HG03175 (cell line): ENCODE measurements at regions not wholly inside any gene's neighbourhood (a gene's known extent, or its start where the extent isn't known, plus 50 kb on each side); places are given as distances from the start of the nearest gene placed in this dataset.
A peak's percentile ranks its signal among the peaks of the same experiment; 100 is the strongest.

ENCODE experiments used
- ATAC-seq: cut with Tn5 transposase; IDR thresholded peaks from one replicate; pipeline ENCODE4 v1.9.1; 2021; ENCODE audit warnings: mild to moderate bottlenecking, moderate library complexity; ENCODE audit not compliant: unreplicated experiment

DNA sequence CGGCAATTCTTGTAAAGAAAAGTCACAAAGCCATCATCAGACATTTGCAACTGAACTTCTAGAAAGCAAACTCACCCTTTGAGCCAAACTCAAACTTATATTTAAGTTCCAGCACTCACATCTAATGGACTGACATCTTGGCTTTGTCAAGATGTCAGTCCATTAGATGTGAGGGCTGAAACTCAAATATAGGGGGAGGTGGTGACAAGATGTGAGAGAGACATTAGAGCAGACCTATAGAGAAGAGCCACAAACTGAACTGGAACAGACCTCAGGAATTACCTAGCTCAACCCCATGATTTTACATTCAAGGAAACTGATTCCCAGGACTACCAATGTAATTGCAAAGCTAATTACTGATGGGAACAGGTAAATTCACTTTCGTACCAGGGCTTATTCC is 543.8 kb downstream of the TNS1 start:
- no peak for ATAC-seq

DNA sequence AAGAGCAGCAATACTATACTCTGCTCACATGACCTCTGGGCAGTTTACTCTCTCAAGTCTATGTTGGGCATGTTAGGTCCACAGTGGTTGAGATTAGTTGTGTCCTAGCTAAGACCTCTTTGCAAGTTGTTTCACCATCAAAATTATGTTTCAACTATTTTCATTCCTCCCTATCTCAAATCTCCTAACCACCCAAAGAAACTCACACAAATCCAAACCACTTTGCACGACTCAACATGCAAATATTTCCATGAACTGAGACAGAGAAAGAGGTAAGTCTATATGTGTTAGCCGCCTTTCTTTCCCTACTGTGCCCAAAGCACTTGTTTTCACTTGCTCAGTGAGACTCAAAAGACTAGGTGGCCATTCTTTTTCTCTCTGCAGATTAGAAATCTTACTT is 546.8 kb downstream of the TNS1 start:
- ATAC-seq, result no peak

DNA sequence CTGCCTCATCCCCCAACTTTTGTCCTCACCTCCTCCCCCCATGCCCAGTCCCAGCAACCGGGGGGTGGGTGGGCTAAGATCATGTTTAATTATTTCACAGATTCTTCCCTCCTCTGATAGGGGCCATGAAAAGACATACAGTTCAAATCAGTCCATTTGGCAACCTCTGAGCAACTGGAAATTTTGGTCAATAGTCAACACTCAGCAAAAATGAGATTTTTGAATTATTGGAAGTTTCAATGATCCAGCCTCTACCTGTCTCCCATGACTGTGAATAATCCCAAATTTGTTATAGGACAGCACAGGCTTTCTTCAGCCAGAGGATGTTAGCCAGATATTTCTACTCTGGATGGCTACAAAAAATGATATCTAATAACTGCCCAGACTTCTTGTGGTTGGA is 549.9 kb downstream of the TNS1 start:
- no peak for ATAC-seq

DNA sequence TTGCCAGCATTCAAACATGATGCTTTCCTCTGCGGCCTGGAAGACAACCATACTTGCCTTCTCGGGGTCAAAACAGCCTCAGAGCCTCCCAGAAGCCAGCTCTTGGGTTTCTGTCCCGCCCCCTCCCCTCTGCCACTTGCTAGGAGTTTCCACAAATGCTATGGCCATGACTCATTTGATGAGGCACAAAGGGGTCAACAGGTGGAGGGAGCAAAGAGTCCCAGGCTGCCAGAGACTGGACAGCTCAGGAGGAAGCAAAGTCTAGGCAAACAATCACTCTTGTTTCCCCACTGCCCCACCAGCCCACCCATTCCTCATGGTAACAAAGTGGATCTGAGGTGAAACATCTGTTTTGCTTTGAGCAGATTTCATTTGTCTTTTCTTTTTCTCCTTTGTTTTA is 551.1 kb downstream of the TNS1 start:
- ATAC-seq, result no peak

DNA sequence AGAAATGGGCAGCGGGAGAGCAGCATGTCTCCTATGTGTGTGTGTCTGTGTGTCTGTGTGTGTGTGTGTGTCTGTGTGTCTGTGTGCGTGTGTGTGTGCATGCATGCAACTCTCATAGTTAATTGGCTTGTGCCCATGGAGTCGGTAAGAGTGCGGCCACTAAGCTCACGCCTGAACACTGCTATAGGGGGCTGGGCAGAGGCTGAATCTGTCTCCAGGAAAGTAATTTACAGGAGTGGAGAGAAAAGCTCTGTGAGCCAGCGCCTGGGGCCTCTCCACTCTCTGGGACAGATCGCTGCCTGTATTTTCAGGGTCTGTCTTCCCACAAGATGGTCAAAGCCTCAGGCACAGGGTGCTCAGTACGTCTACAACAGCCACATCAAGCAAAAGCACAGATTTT is 553.4 kb downstream of the TNS1 start:
- ATAC-seq, result no peak

DNA sequence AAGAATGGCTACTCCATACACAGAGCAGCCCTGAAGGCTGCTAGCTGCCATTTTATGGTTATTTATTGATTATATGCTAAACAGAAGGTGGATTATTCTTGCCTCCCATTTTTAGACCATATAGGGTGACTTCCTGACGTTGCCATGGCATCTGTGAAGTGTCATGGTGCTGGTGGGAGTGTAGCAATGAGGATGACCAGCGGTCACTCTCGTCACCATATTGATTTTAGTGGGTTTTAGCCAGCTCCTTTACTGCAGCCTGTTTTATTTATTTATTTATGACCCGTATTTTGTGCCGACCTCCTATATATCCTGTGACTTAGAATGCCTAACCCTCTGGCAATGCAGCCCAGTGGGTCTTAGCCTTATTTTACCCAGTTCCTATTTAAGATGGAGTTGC is 553.9 kb downstream of the TNS1 start:
- ATAC-seq, result no peak

DNA sequence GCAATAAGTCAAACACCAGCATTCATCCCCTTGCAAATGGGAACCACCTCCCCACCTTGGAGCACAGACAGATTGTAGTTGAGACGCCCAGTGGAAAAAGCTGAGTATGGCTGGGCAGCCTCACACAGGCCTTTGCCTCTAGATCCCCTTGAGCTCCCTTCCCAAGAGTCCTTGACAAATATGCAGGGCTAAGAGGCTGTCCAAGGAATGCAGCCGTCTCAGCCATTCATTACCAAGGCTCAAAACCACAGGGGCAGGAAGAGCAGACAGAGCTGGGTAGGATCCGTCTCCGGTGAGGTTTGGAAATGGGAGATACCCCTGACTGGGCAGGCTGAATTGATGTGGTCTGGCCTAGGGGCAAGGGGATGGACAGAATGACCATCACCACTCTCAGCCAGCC is 557.1 kb downstream of the TNS1 start:
- no peak for ATAC-seq

DNA sequence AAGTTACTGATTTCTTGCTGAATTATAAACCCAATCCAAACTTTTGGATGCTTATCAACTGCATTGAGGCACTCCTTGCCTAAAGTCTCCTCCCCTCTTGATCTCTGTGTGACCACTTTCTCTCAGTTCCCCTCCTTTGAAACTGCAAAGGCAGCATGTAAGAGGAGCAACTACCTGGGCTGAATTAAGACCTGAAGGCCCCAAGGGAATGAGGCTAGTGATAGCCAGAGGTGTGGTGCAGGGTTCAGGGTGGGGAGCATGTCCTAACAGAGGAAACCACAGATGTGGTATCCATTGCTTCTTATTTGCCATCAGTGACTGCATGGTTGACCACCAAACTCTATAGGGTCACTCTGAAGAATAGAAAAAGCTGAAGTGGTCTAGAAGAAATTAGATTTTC is 557.9 kb downstream of the TNS1 start:
- ATAC-seq, result peak; percentile 66

DNA sequence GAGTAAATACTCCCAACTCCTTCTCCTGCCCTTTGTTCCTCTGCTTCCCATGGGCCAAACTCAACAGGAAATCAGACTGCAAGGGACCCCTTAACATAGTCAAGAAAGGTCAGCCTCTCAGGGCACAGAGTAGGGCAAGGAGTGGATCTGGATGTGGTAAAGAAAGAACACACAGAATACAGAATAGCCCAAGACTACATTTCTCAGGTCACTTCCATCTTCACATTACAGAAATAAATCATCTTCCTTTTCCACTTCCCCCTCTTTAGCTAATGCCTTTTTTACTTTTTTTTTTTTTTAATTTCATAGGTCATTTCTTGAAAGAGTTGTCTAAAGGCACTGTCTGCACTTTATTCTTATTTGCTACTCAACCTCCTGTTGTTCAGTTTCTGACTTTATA is 558.3 kb downstream of the TNS1 start:
- no peak for ATAC-seq

DNA sequence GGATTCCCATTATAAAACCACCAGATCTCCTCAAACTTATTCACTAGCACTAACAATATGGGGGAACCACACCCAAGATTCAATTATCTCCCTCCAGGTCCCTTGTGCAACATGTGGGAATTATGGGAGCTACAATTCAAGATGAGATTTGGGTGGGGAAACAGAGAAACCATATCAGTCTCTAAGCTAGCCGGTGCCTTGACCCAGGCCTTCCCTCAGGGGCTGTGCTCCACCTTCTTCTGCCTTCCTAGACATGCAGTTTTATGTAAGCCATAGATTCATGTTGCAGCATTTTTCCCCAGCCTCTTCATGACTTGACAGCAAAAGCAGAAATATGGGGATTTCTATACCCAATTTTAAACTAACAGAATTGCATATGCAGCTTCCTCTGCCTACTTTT is 559.2 kb downstream of the TNS1 start:
- ATAC-seq, result no peak

DNA sequence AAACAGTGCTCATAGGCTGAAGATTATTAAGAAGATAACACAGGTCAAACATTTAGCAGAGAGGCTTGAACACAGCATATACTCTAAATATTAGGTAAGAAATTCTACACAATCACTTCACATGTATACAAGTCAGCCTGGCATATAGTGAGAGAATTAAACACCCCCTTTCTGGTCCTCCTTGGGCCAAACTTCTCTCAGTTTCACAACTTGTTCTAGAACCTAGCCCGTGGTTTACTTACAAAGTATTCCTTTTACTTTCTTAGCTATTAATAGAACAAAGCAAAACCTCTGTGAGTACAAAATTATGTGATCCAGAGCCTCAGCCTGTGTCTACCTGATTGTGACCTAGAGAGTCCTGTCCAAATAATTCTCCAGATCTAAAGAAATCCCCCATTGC is 562.8 kb downstream of the TNS1 start:
- ATAC-seq, result peak; percentile 70

DNA sequence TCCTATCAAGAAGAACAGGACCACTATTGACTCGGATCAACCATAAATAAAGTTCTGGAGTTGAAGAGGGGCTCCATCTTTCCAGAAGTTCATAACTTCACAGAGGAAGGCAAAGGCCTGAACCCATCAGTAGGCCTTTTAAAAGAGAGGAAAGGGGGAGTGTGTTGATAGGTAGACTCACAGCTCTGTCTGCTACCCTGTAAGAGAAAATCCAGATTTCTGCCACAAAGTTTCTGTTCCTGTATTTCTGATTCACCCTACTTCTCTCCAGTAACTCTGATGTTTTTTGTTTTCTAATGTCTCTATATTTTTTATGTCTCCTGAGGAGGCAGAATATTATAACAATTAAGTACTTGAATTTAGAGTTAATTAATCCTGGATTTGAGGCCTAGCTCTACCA is 564.0 kb downstream of the TNS1 start:
- ATAC-seq, result peak; percentile 61

DNA sequence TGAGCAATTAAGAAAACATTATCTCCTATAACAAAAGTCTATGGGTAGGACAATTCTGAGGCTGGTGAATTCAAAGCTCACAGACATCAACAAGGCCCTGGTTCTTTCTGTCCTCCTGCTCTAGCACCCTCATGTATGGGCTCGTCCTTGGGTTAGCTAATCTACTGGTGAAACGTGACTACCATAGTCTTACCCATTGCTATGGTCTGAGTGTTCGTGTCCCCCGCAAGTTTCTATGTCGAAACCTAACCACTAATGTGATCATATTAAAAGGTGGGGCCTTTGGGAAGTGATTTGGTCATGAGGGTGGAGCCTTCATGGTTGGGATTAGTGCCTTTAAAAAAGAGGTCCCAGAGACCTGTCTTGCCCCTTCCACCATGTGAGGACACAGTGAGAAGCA is 564.7 kb downstream of the TNS1 start:
- ATAC-seq, result no peak

DNA sequence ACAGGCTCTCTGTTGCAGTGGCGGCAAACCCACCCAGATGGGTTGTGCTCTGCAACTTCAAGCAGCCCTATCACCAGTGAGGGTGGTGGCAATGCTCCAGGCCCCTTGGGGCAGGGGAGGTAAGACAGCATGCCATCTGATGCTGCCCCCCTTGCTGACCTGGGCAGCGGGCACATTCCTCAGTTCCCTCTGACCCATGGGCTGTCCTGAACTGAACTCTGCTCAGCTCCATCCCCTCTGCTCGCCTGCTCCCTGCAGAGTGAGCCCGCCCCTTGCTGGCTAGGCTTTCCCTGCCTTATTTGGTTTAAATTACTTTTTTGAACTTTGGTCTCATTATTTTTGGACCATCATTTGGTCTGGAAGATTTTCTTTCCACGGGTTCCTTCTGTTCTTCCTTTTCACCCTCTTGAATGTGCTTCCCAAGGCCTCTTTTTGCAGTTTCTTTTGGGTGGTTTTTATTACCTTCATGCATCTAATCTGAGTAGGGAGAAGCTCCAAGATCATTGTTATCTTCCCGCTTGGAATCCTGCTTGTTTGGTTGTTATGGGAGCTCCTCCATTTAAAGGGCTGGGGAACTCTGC is 565.4 kb downstream of the TNS1 start:
- no peak for ATAC-seq

DNA sequence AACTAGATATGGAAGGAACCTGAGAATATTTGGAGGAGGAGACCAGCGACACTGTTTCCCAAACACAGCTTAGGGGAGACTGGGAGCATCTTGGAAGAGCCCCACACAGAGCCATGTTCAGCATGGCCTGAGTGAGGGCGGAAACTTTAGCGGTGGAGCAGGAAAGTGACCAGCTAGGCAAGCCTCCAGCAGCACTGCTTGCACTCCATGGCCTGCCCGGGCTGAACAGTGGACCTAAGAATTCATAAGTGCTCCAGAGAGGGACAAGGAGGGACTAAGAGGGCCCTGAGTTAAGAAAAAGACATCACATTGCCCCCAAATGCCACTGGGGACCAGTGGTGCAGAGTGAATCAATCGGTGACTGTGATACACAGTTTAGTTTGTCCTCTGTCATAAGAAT is 566.4 kb downstream of the TNS1 start:
- ATAC-seq, result no peak

DNA sequence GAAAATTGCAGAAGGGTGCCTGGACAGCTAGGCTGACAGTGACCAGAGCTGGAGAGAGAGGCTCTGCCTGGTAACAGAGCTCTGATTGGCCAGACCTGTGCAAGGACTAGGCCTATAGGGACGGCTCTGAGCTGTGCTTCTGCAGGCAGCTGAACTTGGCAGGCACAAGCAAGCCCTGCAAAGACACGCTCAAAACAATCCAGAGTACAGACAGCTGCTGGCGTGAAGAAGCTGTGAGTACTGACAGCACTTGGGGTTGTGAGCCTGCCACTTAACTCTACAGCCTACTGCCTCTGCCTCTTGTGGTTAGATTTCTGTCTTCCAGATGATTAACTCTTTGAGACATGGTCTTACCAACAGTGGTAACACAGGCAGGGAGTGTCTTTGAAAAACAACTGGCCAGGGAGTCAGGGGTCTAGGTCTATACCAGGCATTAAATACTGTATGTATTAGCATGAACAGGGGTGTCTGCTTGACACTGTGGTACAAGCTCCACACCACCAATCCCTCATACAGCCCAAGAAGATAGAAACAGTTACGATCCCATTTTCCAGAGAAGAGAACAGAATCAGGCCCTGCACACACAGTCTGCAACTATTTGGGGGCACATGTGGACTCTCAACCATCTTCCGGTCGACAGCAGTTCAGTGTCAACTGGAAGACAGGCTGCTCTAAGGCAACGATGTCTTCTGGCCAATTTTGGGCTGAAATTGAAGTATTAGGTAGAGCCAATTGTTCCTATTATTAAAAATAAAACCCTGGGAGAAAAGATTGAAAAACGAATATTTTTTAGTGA is 568.4 kb downstream of the TNS1 start:
- peak; percentile 96 for ATAC-seq

DNA sequence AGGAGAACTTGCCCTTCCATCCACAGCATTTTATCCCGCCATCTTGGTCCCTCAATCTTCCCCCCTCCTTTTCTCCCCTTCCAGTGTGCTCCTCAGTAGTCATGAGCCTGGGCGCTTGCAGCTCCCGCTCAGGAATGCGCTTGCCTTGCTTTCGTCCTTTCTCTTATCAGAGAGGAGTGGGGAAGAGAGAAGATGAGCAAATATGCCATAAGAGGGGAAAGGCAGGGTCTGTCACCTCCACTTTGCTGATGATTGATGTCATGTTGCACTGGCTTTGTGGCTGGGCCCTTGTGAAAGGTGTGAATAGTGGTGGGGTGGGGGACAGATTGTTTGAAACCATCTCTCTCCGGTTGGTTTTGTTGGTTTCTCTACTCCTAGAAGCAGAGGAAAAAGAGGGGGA is 569.3 kb downstream of the TNS1 start:
- ATAC-seq, result no peak

DNA sequence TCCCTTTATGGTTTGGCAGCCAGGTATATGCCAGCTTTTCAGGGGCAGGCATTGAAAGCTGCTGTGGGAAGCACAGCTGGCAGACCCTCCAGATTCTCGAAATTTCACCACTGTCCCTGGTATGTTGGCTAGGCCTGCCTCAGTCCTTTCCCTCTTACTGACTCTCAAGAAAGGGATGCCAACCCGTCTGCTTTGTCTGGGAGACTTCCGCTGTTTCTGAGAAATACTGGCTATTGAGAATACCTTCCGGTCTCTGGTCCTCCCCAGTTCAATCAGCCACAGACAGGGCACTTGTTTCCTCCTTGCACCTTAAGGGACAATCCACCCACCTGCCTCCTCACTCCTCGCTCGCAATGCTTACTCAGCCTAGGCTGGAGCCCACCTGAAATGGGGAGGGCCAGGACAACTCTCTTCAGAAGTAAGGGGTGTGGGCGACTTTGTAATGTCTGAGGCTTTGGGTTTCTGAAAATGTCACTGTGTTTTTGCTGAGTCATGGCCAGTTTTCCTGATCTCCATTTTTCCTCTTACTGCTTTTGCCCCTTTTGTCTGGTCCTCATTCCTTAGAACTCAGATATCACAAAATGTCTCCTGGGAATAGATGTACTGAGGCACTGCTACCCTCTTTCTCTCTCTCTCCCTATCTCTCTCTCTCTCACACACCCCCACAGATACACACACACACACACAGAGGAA is 571.1 kb downstream of the TNS1 start:
- ATAC-seq, result no peak

DNA sequence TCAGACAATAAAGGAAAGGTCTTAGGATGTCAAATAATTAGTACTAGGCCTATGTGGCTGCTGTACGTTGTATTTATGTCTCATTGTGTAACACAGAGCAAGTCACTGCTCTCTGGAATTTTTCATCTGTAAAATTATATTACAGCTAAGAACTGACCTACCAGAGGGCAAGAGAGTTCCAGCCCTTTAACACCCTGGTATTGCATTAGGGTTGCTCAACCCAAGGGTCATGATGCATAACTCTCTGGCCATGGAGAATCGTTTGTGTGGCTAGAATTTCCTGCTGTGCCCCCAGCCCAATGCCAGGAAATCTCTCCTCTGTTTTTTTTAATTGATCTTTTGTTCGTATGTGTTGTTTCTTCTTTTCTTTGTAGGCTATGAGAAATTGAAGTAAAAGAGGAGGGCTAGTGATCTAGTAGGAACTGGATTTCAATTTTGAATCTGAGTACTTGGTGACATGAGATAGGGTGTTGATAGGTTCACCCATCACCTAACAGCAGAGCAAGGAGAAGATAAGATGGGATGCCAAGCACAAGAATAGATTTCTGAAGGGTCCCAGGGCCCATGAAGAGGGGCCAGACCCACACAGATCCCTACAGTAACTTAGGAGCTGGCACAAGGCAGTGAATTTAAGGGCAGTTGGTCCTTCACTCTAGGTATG is 571.2 kb upstream of the TNP1 start:
- ATAC-seq, result no peak

DNA sequence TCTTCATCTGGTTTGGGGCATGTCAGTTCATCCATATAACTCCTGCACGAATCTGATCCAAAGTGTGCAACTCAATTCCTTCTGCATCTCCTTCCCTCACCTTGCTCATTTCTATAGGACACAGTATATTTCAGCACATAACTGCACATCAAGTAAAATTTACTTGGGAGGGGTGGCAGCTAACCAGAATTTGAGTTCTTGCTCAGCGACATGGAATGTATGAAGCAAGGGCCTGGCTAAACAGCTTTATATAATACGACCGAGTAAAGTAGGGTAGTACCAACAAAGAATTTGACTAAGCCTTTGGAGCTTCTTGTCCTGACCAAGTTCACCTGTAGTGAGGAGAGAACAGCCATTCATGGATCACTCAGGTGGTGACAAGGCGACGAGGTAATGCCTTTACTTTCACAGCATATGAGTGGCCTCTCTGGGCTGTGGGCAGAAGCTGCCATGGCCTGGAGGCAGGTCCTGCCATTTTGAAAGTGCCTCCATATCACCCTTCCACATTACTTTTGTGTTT is 570.2 kb upstream of the TNP1 start:
- no peak for ATAC-seq

DNA sequence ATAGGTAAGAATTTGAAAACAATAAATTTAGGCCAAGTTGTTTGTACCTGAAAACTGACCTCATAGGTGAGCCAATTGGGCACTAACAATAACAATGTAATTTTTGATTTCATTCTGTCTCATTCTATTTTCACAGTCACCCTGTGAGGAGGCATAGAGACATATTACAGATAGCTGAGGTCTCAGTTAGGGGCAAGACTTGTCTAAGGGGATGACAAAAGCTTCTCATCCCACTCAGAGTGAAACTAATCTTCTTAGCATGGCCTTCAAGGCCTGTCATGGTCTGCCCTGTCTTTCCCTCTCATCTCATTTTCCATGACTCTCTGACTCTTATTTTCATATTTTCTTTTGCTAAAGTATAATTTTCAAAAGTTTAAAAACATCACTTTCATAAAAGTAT is 562.0 kb upstream of the TNP1 start:
- no peak for ATAC-seq

DNA sequence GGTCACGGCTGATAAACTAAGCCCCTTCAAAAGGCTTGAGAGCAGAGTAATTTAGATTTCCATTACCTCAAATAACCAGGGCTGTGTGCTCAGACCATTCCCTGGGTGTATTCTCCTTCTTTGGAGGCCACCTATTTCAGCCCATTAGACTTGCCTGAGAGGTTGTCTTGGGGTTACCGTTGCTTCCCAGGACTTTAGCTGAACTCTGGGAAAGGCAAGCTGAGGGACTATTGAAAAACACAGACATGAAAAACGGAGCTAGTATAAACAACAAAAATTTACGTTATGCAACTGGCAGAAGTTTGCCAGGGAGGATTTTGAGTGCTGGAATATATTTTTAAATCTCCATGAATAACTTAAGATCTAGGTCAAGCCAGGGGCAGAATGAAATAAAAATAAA is 561.0 kb upstream of the TNP1 start:
- no peak for ATAC-seq
